ENCODE measurements at regions not wholly inside any gene's neighbourhood (a gene's known extent, or its start where the extent isn't known, plus 50 kb on each side); places are given as distances from the start of the nearest gene placed in this dataset.
"Not testable (repeated sequence)": the region's sequence is repeated elsewhere in the genome, so short reads cannot be mapped to it uniquely, and the experiment has no call there.

- Mint-ChIP-seq H3K9me3 (peaks cover 0 to 8% of the 10 kb centered on the region in 2 donors), H3K27ac (no peak overlapping the region), H3K36me3 (no peaks in the 10 kb centered on the region)
- ATAC-seq (no peak), DNase-seq (ENCODE audit: low spot score in 2 of 2) (no peak)
These were observed 357.8 kb upstream of the STEAP1 start for GRCh38 chr7:89796481-89796880.

- ATAC-seq (no peak), DNase-seq (ENCODE audit: low spot score in 2 of 2) (no peak)
- H3K9me3 Mint-ChIP-seq: peaks cover 0 to 10% of the 10 kb centered on the region in 2 donors
- no peak overlapping the region for H3K27ac Mint-ChIP-seq
- H3K36me3 Mint-ChIP-seq: no peaks in the 10 kb centered on the region
These were observed 356.2 kb upstream of the STEAP1 start for GRCh38 chr7:89797965-89798598.

- DNase-seq (ENCODE audit: low spot score in 2 of 2) (no peak), ATAC-seq (no peak)
- Mint-ChIP-seq H3K36me3 (no peaks in the 10 kb centered on the region), H3K27ac (no peak overlapping the region), H3K9me3 (peaks cover 0 to 15% of the 10 kb centered on the region in 2 donors)
These were observed 355.7 kb upstream of the STEAP1 start for GRCh38 chr7:89798599-89798996.

- DNase-seq (ENCODE audit: low spot score in 2 of 2) (no peak), ATAC-seq (no peak)
- Mint-ChIP-seq H3K27ac (no peak overlapping the region), H3K9me3 (peaks cover 0 to 14% of the 10 kb centered on the region in 2 donors), H3K36me3 (no peaks in the 10 kb centered on the region)
These were observed 353.5 kb upstream of the STEAP1 start for GRCh38 chr7:89800761-89801160.

- Mint-ChIP-seq H3K9me3 (peaks cover 5 to 6% of the 10 kb centered on the region in 2 donors), H3K36me3 (peaks cover 0 to 6% of the 10 kb centered on the region in 2 donors), H3K27ac (no peak overlapping the region)
- ATAC-seq (no peak), DNase-seq (ENCODE audit: low spot score in 2 of 2) (no peak)
These were observed 345.0 kb upstream of the STEAP1 start for GRCh38 chr7:89809291-89809690.

GRCh38 chr7:89813081-89813480, 341.2 kb upstream of the STEAP1 start:
- Mint-ChIP-seq H3K9me3 (peaks cover 0 to 3% of the 10 kb centered on the region in 2 donors), H3K36me3 (no peaks in the 10 kb centered on the region), H3K27ac (no peak overlapping the region)
- DNase-seq (ENCODE audit: low spot score in 2 of 2): no peak
- no peak for ATAC-seq

GRCh38 chr7:89826121-89826520, 328.1 kb upstream of the STEAP1 start:
- Mint-ChIP-seq H3K36me3 (no peaks in the 10 kb centered on the region), H3K9me3 (peaks cover 0 to 4% of the 10 kb centered on the region in 2 donors), H3K27ac (no peak overlapping the region)
- no peak for ATAC-seq
- no peak for DNase-seq (ENCODE audit: low spot score in 2 of 2)

GRCh38 chr7:89826557-89826956, 327.7 kb upstream of the STEAP1 start:
- DNase-seq (ENCODE audit: low spot score in 2 of 2) (no peak), ATAC-seq (no peak)
- Mint-ChIP-seq H3K36me3 (no peaks in the 10 kb centered on the region), H3K9me3 (peaks cover 0 to 4% of the 10 kb centered on the region in 2 donors), H3K27ac (no peak overlapping the region)

- no peak overlapping the region for H3K27ac Mint-ChIP-seq
- H3K9me3 Mint-ChIP-seq: no peaks in the 10 kb centered on the region
- H3K36me3 Mint-ChIP-seq: no peaks in the 10 kb centered on the region
- DNase-seq (ENCODE audit: low spot score in 2 of 2) (no peak), ATAC-seq (no peak)
These were observed 316.8 kb upstream of the STEAP1 start for GRCh38 chr7:89837515-89837914.

- no peaks in the 10 kb centered on the region for H3K9me3 Mint-ChIP-seq
- no peak overlapping the region for H3K27ac Mint-ChIP-seq
- no peaks in the 10 kb centered on the region for H3K36me3 Mint-ChIP-seq
- ATAC-seq (peak in 1 of 2 donors; percentile 22), DNase-seq (ENCODE audit: low spot score in 2 of 2) (no peak)
These were observed 314.9 kb upstream of the STEAP1 start for GRCh38 chr7:89839329-89839728.

GRCh38 chr7:89845952-89846351, 308.3 kb upstream of the STEAP1 start:
- no peak overlapping the region for H3K27ac Mint-ChIP-seq
- H3K9me3 Mint-ChIP-seq: no peaks in the 10 kb centered on the region
- no peaks in the 10 kb centered on the region for H3K36me3 Mint-ChIP-seq
- DNase-seq (ENCODE audit: low spot score in 2 of 2) (no peak), ATAC-seq (no peak)

GRCh38 chr7:89849052-89849451, 305.2 kb upstream of the STEAP1 start:
- no peak for DNase-seq (ENCODE audit: low spot score in 2 of 2)
- Mint-ChIP-seq H3K36me3 (no peaks in the 10 kb centered on the region), H3K9me3 (no peaks in the 10 kb centered on the region), H3K27ac (no peak overlapping the region)
- no peak for ATAC-seq

- not testable (repeated sequence) for DNase-seq (ENCODE audit: low spot score in 2 of 2); H3K36me3 Mint-ChIP-seq; H3K9me3 Mint-ChIP-seq; H3K27ac Mint-ChIP-seq; ATAC-seq
These were observed 297.2 kb upstream of the STEAP1 start for GRCh38 chr7:89857053-89857452.

- no peak for ATAC-seq
- Mint-ChIP-seq H3K36me3 (no peaks in the 10 kb centered on the region), H3K27ac (no peak overlapping the region), H3K9me3 (peaks cover 3 to 7% of the 10 kb centered on the region in 2 donors)
- no peak for DNase-seq (ENCODE audit: low spot score in 2 of 2)
These were observed 296.5 kb upstream of the STEAP1 start for GRCh38 chr7:89857767-89858166.

GRCh38 chr7:89887489-89887888, 266.8 kb upstream of the STEAP1 start:
- H3K9me3 Mint-ChIP-seq: peaks cover 4 to 8% of the 10 kb centered on the region in 2 donors
- no peak overlapping the region for H3K27ac Mint-ChIP-seq
- DNase-seq (ENCODE audit: low spot score in 2 of 2) (no peak), ATAC-seq (no peak)
- H3K36me3 Mint-ChIP-seq: no peaks in the 10 kb centered on the region

GRCh38 chr7:89908736-89909135, 245.5 kb upstream of the STEAP1 start:
- ATAC-seq (no peak), DNase-seq (ENCODE audit: low spot score in 2 of 2) (no peak)
- H3K27ac Mint-ChIP-seq: no peak overlapping the region
- H3K36me3 Mint-ChIP-seq: no peaks in the 10 kb centered on the region
- H3K9me3 Mint-ChIP-seq: no peaks in the 10 kb centered on the region

GRCh38 chr7:89914711-89915110, 239.6 kb upstream of the STEAP1 start:
- Mint-ChIP-seq H3K9me3 (no peaks in the 10 kb centered on the region), H3K36me3 (no peaks in the 10 kb centered on the region), H3K27ac (no peak overlapping the region)
- DNase-seq (ENCODE audit: low spot score in 2 of 2) (no peak), ATAC-seq (no peak)

- Mint-ChIP-seq H3K9me3 (peaks cover 0 to 4% of the 10 kb centered on the region in 2 donors), H3K27ac (no peak overlapping the region)
- ATAC-seq: no peak
These were observed 228.1 kb upstream of the STEAP1 start for GRCh38 chr7:89926194-89926593.

More at GRCh38 chr7:89926194-89926593, 228.1 kb upstream of the STEAP1 start:
- no peak for DNase-seq (ENCODE audit: low spot score in 2 of 2)
- no peaks in the 10 kb centered on the region for H3K36me3 Mint-ChIP-seq

Data from activated naive CD4-positive, alpha-beta T cell treated with anti-CD3 and anti-CD28 coated beads, Interleukin-2, amount 50 U/mL, for 72 hours (primary cell).